ENCODE measurements at regions not wholly inside any gene's neighbourhood (a gene's known extent, or its start where the extent isn't known, plus 50 kb on each side); places are given as distances from the start of the nearest gene placed in this dataset.

DNA sequence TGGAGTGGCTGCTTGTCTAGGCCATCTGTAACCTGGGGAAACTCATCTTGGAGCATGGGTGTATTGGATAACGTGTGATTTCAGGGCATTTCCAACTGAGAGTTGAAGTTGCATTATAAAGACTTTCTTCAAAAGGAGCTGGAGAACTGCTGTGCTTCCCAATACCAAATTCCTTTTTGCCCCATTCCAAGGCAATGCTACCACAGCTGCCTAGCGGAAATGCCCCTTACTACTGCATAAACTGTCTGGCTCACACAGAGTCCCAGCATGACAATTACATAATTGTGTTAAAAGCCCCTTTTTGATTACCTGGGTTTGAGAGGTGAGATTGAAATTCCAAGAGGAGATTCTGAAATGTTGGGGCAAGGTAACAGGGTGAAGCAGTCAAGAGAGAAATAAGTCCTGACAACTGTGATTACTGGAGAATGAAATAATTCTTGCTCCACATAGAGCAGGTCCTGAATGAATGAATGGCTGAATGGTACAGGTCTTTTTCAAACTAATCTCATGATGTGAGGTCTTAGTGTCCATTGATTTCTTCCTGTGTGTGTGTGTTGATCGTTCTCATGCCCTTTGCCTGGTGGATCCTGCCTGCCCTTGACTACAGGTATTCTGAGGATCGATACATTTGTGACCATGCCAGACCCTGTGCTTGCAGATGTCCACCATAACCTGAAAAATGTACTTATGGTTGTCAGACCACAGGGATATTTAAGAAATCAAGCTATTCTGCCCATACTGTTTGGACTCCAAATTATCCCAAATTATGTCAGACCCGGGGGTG lies 386.5 kb downstream of the GRIN2B start:
- Mint-ChIP-seq H3K4me1 (ENCODE audit: low read depth) (peaks cover 8% of the 10 kb centered on the region), H3K9me3 (no peaks in the 10 kb centered on the region), H3K27ac (no peak overlapping the region), H3K4me3 (ENCODE audit: low read depth) (no peak overlapping the region), H3K36me3 (ENCODE audit: low read depth) (no peaks in the 10 kb centered on the region), H3K27me3 (ENCODE audit: low read depth) (no peaks in the 10 kb centered on the region)
- DNase-seq (ENCODE audit: low spot score): no peak
- intact Hi-C loops (cut with micrococcal nuclease): no loop called here

DNA sequence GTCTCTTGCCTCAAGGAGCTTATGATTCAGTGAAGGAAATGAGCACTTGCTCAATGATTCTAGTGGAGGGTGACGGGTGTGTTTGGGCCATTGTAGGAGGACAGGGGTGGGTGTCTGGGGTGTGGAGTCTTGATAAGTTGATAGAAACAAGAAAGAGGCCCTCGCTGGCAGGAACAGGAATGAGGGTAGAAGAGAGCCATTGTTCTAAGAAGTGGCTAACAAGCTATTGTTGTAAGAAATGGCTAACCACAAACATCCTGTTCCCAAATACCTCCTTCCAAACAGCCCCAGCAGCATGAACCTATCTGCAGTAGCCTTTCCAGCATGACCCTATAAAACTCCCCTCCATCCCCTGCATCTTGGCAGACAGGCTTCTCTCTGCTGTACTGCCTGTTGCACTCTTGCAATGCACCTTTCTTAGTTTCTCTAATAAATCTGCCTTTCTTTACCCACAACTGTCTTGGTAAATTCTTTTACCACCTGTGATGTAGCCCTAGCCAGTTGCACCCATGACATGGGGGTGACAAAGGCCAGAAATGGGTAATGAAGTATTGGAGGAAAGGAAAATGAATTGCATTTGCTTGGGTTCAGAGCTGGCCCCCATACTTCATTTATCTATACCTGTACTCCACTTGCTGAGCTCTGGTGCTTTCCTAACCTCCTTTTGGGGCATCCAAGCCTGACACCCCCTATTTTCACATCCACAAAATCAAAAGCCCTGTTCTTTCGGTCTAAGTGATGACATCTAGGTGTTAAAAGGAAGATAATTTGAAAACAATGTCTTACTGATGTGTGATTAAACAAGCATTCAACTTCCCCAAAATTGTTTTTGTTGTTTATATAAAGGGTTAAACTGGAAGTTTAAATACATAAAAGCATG lies 389.1 kb downstream of the GRIN2B start:
- Mint-ChIP-seq H3K27ac (no peak overlapping the region), H3K4me3 (ENCODE audit: low read depth) (no peak overlapping the region)

DNA sequence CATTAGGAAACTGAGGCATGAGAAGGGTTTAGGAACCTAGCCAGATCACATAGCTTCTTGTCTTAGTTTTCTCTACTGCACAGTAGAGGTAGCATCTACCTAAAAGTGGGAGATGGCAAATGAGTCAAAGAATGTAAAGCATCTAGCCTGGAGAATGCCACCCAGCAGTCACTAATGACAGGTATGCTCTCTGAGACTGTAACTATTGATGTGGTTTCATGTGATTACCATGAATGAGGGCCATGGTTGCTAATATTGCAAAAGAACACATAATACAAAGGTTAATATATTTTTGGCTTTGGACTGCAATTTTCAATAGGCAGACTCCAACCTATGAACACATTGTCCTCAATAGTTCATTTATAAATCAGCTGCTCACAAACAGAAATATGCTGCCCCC lies 389.9 kb downstream of the GRIN2B start:
- Mint-ChIP-seq H3K27ac (no peak overlapping the region), H3K27me3 (ENCODE audit: low read depth) (no peaks in the 10 kb centered on the region), H3K4me3 (ENCODE audit: low read depth) (no peak overlapping the region), H3K4me1 (ENCODE audit: low read depth) (peaks cover 8% of the 10 kb centered on the region), H3K36me3 (ENCODE audit: low read depth) (no peaks in the 10 kb centered on the region), H3K9me3 (no peaks in the 10 kb centered on the region)
- no peak for DNase-seq (ENCODE audit: low spot score)
- intact Hi-C loops (cut with micrococcal nuclease): no loop called here

More for the DNA sequence above, 389.1 kb downstream of the GRIN2B start:
- intact Hi-C loops (cut with micrococcal nuclease): no loop called here
- Mint-ChIP-seq H3K4me1 (ENCODE audit: low read depth) (peaks cover 8% of the 10 kb centered on the region), H3K27me3 (ENCODE audit: low read depth) (no peaks in the 10 kb centered on the region), H3K9me3 (no peaks in the 10 kb centered on the region), H3K36me3 (ENCODE audit: low read depth) (no peaks in the 10 kb centered on the region)
- no peak for DNase-seq (ENCODE audit: low spot score)

DNA sequence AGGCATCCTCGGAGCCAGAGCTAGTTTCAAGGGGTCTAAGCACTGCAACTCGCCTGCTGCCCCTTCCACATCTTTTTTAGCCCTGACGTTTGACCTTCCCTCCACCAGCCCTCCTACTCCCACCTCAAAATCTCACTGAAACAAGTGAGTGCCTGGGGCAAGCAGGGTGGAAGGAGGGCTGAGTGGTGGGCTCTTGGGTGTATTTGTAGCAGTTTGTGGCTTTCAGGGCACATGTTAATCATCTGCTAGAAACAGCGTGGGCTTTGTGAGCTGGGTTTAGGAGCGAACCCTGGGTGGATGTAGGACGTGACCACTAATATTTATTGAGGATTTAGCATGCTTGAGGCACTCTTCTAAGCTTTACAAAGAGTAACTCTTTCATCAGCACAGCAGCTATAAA lies 390.3 kb downstream of the GRIN2B start:
- Mint-ChIP-seq H3K4me1 (ENCODE audit: low read depth) (peaks cover 8% of the 10 kb centered on the region), H3K36me3 (ENCODE audit: low read depth) (no peaks in the 10 kb centered on the region), H3K4me3 (ENCODE audit: low read depth) (no peak overlapping the region), H3K9me3 (no peaks in the 10 kb centered on the region), H3K27me3 (ENCODE audit: low read depth) (no peaks in the 10 kb centered on the region), H3K27ac (no peak overlapping the region)
- intact Hi-C loops (cut with micrococcal nuclease): no loop called here
- DNase-seq (ENCODE audit: low spot score): no peak

DNA sequence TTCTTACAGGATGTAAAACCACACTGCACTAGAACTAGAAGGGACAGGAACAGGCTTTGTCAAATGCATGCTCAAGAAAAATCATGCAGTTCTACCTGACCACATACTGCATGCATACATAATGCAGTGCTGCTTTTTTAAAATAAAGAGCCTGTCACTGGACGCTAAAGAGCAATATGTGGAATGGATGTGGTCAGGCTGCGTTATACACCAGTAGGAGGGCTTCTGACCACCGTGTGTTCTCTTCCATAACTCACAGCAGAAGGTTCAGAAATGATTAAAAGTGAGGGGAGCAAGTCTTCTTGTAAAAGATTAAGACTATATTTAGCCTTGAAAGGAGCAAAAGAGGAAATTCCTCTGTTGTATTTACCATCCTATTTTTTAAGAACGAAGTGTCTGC lies 392.0 kb downstream of the EMP1 start:
- Mint-ChIP-seq H3K4me3 (ENCODE audit: low read depth) (no peak overlapping the region), H3K9me3 (no peaks in the 10 kb centered on the region), H3K4me1 (ENCODE audit: low read depth) (peaks cover 8% of the 10 kb centered on the region), H3K27ac (no peak overlapping the region), H3K36me3 (ENCODE audit: low read depth) (no peaks in the 10 kb centered on the region), H3K27me3 (ENCODE audit: low read depth) (no peaks in the 10 kb centered on the region)
- intact Hi-C loops (cut with micrococcal nuclease): no loop called here
- no peak for DNase-seq (ENCODE audit: low spot score)

DNA sequence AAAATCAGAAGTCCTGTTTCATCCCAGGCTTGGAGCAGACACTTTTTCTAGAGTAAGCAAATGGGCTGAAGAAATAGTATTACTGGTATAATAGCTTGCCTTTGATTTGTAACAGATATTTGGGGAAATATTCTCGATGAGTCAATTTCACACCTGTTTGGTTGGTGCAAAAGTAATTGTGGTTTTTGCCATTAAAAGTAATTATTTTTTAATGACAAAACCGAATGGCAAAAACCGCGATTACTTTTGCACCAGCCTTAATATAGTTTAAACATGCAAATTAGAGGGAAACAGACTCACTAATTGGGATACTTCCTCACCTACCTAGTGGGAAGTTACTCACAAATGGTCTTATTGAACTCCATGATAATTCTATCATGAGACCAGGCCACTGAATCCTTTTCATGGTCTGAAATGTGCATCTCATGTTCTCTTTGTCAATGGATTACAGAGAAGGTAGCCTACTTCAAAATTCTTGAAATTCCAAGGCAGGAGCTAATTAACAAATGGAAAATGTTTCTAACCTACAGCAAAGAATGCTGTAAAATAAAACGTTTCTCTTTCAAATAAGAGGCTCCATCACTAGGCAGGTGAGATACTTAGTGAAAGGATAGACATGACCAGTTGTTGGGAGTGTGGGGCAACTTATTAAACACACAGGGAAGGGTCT lies 391.3 kb downstream of the EMP1 start:
- Mint-ChIP-seq H3K4me1 (ENCODE audit: low read depth) (peaks cover 8% of the 10 kb centered on the region), H3K9me3 (no peaks in the 10 kb centered on the region), H3K36me3 (ENCODE audit: low read depth) (no peaks in the 10 kb centered on the region), H3K4me3 (ENCODE audit: low read depth) (no peak overlapping the region), H3K27ac (no peak overlapping the region), H3K27me3 (ENCODE audit: low read depth) (no peaks in the 10 kb centered on the region)
- no peak for DNase-seq (ENCODE audit: low spot score)
- intact Hi-C loops (cut with micrococcal nuclease): no loop called here

DNA sequence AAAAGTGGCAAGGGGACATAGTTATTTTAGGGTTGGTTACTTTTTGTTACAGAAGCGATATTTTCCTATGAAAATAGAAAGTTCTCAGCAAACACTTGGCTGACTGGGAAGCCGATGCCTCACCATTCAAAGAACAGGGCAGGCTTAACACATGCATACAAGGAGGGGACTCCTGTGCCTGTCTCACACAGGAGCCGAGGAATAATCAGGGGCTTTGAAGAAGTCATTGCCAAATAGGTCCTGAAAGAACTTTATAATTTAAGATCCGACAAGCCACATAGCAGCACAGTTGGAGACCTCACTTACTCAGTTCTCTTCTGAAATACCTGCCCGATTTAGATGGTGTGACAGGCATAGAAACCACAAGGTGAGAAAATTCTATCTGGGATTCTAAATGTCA lies 389.8 kb downstream of the EMP1 start:
- Mint-ChIP-seq H3K9me3 (no peaks in the 10 kb centered on the region), H3K36me3 (ENCODE audit: low read depth) (no peaks in the 10 kb centered on the region), H3K4me1 (ENCODE audit: low read depth) (no peaks in the 10 kb centered on the region), H3K27me3 (ENCODE audit: low read depth) (no peaks in the 10 kb centered on the region), H3K27ac (no peak overlapping the region), H3K4me3 (ENCODE audit: low read depth) (no peak overlapping the region)
- no peak for DNase-seq (ENCODE audit: low spot score)
- intact Hi-C loops (cut with micrococcal nuclease): no loop called here

DNA sequence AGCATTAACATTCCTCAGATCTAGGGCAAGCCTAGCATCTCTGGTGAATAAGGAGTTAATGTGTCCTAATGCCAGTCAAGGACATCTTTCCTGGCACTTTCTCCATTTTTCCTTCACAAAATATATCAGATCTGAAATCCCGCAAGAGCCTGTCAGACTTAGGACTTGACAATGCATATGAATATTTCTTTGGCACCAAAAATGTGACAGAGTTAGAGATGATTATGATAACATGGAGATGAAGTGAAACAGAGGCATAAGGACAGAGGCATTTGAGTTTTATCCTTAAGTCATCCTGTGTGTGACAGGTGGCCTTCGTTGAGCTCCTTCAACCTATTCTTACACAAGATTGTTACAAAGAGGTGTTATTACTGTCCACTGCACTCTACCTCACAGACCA lies 388.0 kb downstream of the EMP1 start:
- no peaks in the 10 kb centered on the region for H3K4me1 Mint-ChIP-seq (ENCODE audit: low read depth)
- no peaks in the 10 kb centered on the region for H3K27me3 Mint-ChIP-seq (ENCODE audit: low read depth)
- no peaks in the 10 kb centered on the region for H3K36me3 Mint-ChIP-seq (ENCODE audit: low read depth)
- no peak for DNase-seq (ENCODE audit: low spot score)
- intact Hi-C loops (cut with micrococcal nuclease): no loop called here
- no peaks in the 10 kb centered on the region for H3K9me3 Mint-ChIP-seq
- no peak overlapping the region for H3K4me3 Mint-ChIP-seq (ENCODE audit: low read depth)
- H3K27ac Mint-ChIP-seq: no peak overlapping the region

DNA sequence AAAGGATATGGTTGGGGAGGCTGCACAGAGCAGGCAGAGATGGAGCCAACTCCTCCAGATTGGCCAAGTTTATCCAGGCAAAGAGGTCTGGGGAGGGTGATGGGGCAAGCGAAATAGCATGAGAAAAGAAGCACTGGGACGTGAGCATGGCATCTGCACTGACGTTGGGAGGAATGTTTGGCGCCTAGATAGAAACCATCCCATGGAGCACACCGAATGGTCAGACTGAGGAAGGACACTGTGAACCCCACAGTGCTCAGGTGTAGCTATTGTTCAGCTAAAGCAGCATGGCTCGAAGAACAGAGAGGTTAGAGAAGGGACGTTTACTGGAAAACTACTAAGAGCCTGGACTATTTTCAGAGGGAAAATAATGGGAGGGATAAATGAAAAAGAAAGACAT lies 387.1 kb downstream of the EMP1 start:
- Mint-ChIP-seq H3K4me1 (ENCODE audit: low read depth) (no peaks in the 10 kb centered on the region), H3K4me3 (ENCODE audit: low read depth) (no peak overlapping the region), H3K9me3 (no peaks in the 10 kb centered on the region), H3K27ac (no peak overlapping the region), H3K36me3 (ENCODE audit: low read depth) (no peaks in the 10 kb centered on the region), H3K27me3 (ENCODE audit: low read depth) (no peaks in the 10 kb centered on the region)
- intact Hi-C loops (cut with micrococcal nuclease): no loop called here
- no peak for DNase-seq (ENCODE audit: low spot score)

DNA sequence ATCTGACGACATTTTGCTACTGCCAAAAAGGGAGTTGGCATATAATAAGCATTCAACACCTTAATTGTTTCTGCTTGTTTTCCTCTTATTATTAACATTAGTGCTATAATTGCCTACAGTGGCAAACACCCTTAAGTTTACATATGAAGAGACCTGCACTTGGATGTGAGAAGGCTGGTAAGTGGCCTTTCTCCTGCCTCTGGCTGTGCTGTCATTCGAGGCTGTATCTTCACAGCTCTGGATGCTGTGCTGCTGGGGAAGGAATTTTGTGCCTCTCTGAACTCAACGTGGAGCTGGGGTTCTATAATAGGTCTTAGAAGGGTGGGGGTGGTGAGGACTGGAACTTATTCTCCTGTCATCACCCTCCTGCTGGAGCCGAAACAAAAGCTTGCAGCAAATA lies 385.9 kb downstream of the EMP1 start:
- intact Hi-C loops (cut with micrococcal nuclease): no loop called here
- no peak overlapping the region for H3K27ac Mint-ChIP-seq
- no peaks in the 10 kb centered on the region for H3K4me1 Mint-ChIP-seq (ENCODE audit: low read depth)
- no peak overlapping the region for H3K4me3 Mint-ChIP-seq (ENCODE audit: low read depth)
- H3K9me3 Mint-ChIP-seq: no peaks in the 10 kb centered on the region
- DNase-seq (ENCODE audit: low spot score): no peak
- H3K36me3 Mint-ChIP-seq (ENCODE audit: low read depth): no peaks in the 10 kb centered on the region
- H3K27me3 Mint-ChIP-seq (ENCODE audit: low read depth): no peaks in the 10 kb centered on the region

DNA sequence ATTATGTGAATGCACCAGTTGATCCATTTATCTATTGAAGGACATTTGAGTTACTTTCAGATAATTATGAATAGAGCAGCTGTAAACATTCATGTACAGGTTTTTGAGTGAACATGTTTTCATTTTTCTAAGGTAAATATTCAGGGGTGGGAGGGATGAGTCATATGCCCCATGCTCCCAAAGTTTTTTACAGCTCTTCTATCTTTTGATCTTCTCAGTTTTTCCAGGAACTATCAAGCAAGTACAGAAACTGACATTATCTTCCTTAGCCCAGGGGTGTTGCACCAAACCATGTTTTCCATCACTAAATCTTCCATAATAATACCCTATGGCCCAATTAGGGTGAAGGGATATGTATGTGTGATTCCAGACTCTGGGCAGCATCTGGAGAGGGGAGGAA lies 384.5 kb downstream of the EMP1 start:
- Mint-ChIP-seq H3K4me3 (ENCODE audit: low read depth) (no peak overlapping the region), H3K4me1 (ENCODE audit: low read depth) (no peaks in the 10 kb centered on the region), H3K36me3 (ENCODE audit: low read depth) (no peaks in the 10 kb centered on the region), H3K27me3 (ENCODE audit: low read depth) (no peaks in the 10 kb centered on the region), H3K27ac (no peak overlapping the region), H3K9me3 (no peaks in the 10 kb centered on the region)
- DNase-seq (ENCODE audit: low spot score): no peak
- intact Hi-C loops (cut with micrococcal nuclease): no loop called here

DNA sequence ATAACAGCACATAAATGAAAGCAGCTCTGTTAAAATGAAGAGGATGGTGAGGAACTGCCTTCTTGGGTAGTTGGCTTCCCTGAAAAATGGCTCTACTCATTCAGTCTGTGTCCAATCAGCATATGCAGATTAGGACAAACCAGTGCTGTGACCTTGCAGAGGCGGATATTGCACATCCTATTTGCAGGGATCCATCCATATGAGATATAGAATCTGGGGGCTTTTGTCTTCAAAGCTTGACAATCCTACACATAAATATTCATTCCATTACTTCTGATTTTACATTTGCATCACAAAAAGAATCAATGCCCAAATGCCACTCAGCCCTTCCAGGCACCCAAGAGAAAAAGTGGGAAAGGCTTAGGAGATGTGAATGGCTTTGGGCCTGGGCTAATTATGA lies 383.7 kb downstream of the EMP1 start:
- H3K4me3 Mint-ChIP-seq (ENCODE audit: low read depth): no peak overlapping the region
- H3K4me1 Mint-ChIP-seq (ENCODE audit: low read depth): no peaks in the 10 kb centered on the region
- no peaks in the 10 kb centered on the region for H3K9me3 Mint-ChIP-seq
- no peak overlapping the region for H3K27ac Mint-ChIP-seq
- no peak for DNase-seq (ENCODE audit: low spot score)
- intact Hi-C loops (cut with micrococcal nuclease): no loop called here
- H3K27me3 Mint-ChIP-seq (ENCODE audit: low read depth): no peaks in the 10 kb centered on the region
- no peaks in the 10 kb centered on the region for H3K36me3 Mint-ChIP-seq (ENCODE audit: low read depth)

DNA sequence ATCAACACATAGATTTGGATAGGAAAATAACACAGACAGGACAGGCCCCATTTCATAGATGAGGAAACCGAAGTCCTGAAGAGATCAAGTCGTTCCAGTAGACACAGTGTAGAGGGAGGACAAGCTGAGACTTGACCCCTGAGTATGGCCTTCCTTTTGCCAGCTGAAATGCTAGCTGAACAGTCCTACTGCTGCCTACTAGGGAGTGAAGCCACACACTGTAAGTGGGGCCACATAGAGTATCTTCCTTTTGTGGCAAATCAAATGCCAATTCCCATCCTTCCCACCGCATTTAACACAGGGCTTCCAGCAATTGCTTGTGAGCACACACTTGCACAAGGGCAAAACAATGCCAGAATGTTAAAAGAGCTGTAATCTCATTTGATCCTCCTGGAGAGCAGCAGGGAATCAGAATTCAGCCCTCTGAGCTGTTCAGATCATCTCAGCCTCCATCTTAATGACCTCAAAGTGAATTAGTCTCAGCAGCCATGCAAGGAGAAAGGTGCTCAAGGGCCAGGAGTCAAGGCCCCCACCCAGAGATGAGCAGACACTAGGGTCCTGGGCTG lies 380.5 kb downstream of the EMP1 start:
- Mint-ChIP-seq H3K4me3 (ENCODE audit: low read depth) (no peak overlapping the region), H3K9me3 (no peaks in the 10 kb centered on the region), H3K27ac (no peak overlapping the region), H3K27me3 (ENCODE audit: low read depth) (no peaks in the 10 kb centered on the region), H3K36me3 (ENCODE audit: low read depth) (no peaks in the 10 kb centered on the region), H3K4me1 (ENCODE audit: low read depth) (no peaks in the 10 kb centered on the region)
- DNase-seq (ENCODE audit: low spot score): no peak
- intact Hi-C loops (cut with micrococcal nuclease): no loop called here

All from activated T-helper 2 cell treated with anti-CD3 and anti-CD28 coated beads, Interferon-gamma antibody, Interleukin-2, Interleukin-4, amounts not matched to agents 10 μg/mL and 5 μg/mL and 100 μg/mL, durations not matched to agents 14 hours and 24 hours and 36 hours (primary cell).